ENCODE measurements at regions not wholly inside any gene's neighbourhood (a gene's known extent, or its start where the extent isn't known, plus 50 kb on each side); places are given as distances from the start of the nearest gene placed in this dataset.

DNA sequence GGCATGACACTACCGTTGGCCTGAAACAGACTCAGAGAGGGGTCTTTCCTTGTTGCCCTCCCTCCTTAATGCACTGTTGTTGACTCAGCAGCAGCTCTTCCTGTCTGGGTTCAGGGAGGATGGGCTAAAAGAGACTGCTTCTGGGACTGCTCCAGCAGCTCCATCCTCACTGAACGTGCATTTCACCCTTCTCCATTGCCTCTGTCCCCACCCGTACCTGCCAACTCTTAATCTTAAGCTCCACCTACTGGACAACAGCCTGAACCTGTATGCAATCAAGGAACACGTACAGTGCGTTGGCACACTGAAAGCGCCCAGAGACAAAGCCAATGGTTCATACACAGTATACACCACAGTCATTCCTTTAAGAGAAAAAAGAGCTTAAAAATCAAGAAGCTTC lies 230.8 kb upstream of the RAB6C start:
- H3K4me1 ChIP-seq = no peaks in the 10 kb centered on the region
- H3K4me3 ChIP-seq = no peak overlapping the region
- ATAC-seq (no peak), DNase-seq (peak in 1 of 4 donors; percentile 19)
- peaks cover 0 to 8% of the 10 kb centered on the region in 2 donors for H3K27me3 ChIP-seq
- H3K27ac ChIP-seq = no peak overlapping the region
- TF ChIP-seq, protein P1, sequence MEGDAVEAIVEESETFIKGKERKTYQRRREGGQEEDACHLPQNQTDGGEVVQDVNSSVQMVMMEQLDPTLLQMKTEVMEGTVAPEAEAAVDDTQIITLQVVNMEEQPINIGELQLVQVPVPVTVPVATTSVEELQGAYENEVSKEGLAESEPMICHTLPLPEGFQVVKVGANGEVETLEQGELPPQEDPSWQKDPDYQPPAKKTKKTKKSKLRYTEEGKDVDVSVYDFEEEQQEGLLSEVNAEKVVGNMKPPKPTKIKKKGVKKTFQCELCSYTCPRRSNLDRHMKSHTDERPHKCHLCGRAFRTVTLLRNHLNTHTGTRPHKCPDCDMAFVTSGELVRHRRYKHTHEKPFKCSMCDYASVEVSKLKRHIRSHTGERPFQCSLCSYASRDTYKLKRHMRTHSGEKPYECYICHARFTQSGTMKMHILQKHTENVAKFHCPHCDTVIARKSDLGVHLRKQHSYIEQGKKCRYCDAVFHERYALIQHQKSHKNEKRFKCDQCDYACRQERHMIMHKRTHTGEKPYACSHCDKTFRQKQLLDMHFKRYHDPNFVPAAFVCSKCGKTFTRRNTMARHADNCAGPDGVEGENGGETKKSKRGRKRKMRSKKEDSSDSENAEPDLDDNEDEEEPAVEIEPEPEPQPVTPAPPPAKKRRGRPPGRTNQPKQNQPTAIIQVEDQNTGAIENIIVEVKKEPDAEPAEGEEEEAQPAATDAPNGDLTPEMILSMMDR (IDR thresholded peaks at IDR 0.05) = no peak
- no peaks in the 10 kb centered on the region for H3K9me3 ChIP-seq
- intact Hi-C loops (cut with DNase I) = no loop called here
- no peaks in the 10 kb centered on the region for H3K36me3 ChIP-seq

DNA sequence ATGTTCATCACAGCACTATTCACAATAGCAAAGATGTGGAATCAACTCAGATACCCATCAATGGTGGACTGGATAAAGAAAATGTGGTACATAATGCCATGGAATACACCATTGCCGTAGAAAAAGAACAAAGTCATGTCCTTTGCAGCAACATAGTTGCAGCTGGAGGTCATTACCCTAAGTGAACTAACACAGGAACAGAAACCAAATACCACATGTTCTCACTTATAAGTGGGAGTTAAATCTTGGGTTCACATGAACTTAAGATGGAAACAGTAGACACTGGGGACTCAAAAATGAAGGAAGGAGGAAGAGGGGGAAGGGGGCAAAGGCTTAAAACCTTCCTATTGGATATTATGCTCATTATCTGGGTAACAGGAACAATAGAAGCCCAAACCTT lies 228.1 kb upstream of the RAB6C start:
- TF ChIP-seq, protein P1 (IDR thresholded peaks at IDR 0.05) = no peak
- H3K36me3 ChIP-seq = no peaks in the 10 kb centered on the region
- no peaks in the 10 kb centered on the region for H3K9me3 ChIP-seq
- peaks cover 0 to 8% of the 10 kb centered on the region in 2 donors for H3K27me3 ChIP-seq
- DNase-seq (no peak), ATAC-seq (no peak)
- intact Hi-C loops (cut with DNase I) = no loop called here
- no peak overlapping the region for H3K27ac ChIP-seq
- no peak overlapping the region for H3K4me3 ChIP-seq
- H3K4me1 ChIP-seq = no peaks in the 10 kb centered on the region

GRCh38 chr2:129752176-129752575 lies 227.3 kb upstream of the RAB6C start:
- no peaks in the 10 kb centered on the region for H3K4me1 ChIP-seq
- H3K36me3 ChIP-seq = no peaks in the 10 kb centered on the region
- intact Hi-C loops (cut with DNase I) = no loop called here
- TF ChIP-seq, protein P1 (IDR thresholded peaks at IDR 0.05) = no peak
- H3K27me3 ChIP-seq = peaks cover 0 to 8% of the 10 kb centered on the region in 2 donors
- no peak overlapping the region for H3K27ac ChIP-seq
- no peak overlapping the region for H3K4me3 ChIP-seq
- DNase-seq (no peak), ATAC-seq (no peak)
- no peaks in the 10 kb centered on the region for H3K9me3 ChIP-seq

DNA sequence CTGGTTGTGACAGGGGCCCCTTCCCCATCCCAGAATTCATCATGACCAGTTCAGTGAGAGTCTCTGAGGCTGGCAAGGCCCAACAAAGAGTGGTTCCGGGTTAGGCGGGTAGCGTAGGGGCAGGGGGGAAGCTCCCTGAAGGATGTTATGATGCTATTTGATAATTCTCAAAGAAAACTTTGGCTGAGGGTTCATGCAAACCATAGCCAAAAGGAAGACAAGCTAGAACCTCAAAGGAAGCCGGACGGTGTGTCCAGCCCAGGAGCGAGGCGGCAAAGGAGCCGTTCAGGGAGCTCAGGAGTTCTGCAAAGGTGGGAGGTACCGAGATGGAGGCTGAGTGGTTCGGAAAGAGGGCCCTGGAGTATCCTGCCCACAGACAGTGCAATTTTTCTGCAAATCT lies 226.8 kb upstream of the RAB6C start:
- intact Hi-C loops (cut with DNase I) = no loop called here
- H3K4me1 ChIP-seq = no peaks in the 10 kb centered on the region
- no peaks in the 10 kb centered on the region for H3K9me3 ChIP-seq
- ATAC-seq (no peak), DNase-seq (no peak)
- H3K27ac ChIP-seq = no peak overlapping the region
- H3K27me3 ChIP-seq = peaks cover 0 to 8% of the 10 kb centered on the region in 2 donors
- no peak overlapping the region for H3K4me3 ChIP-seq
- H3K36me3 ChIP-seq = no peaks in the 10 kb centered on the region
- TF ChIP-seq, protein P1 (IDR thresholded peaks at IDR 0.05) = no peak

DNA sequence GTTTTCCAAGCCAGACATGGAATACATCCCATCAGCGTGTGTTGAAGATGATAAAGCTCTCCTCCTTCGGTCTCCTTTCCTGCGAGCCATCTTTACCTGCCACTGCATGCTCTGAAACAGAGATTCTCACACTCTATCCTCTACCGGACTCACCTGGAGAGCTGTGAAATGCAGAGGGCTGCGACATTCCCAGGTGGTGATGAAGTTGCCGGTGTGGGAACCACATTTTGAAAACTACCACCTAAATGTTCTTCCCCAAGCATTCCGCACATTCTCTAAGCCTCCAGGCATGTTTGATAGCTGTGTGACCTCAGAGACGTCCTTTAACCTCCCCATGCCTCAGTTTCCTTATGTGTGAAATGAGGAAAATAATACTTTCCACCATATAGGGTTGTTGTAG lies 226.2 kb upstream of the RAB6C start:
- DNase-seq = no peak
- H3K27ac ChIP-seq = no peak overlapping the region
- H3K4me1 ChIP-seq = no peaks in the 10 kb centered on the region
- H3K36me3 ChIP-seq = no peaks in the 10 kb centered on the region
- peaks cover 0 to 8% of the 10 kb centered on the region in 2 donors for H3K27me3 ChIP-seq
- no peak for ATAC-seq
- H3K9me3 ChIP-seq = no peaks in the 10 kb centered on the region
- H3K4me3 ChIP-seq = no peak overlapping the region
- intact Hi-C loops (cut with DNase I) = no loop called here
- TF ChIP-seq, protein P1 (IDR thresholded peaks at IDR 0.05) = no peak
